COLO829 (cell line): ENCODE measurements at regions not wholly inside any gene's neighbourhood (a gene's known extent, or its start where the extent isn't known, plus 50 kb on each side); places are given as distances from the start of the nearest gene placed in this dataset.

Source experiments
- DNase-seq: peaks from one replicate; pipeline ENCODE4 v3.0.0; 2012; ENCODE audit warnings: low spot score

DNA sequence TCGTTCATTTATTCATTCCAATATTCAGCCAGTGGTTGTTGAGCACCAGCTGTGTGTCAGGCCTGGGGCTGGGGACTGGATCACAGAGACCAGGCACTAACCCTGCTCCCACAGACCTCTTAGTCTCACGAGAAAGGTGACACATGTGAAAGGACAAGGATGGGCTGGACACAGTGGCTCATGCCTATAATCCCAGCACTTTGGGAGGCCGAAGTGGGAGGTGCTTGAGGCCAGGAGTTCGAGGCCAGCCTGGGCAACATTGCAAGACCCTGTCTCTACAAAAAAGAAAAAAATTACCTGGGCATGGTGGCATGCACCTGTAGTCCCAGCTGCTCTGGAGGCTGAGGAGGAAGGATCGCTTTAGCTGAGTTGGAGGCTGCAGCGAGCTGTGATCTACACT is 105.9 kb upstream of the SDK1 start:
- no peak for DNase-seq

DNA sequence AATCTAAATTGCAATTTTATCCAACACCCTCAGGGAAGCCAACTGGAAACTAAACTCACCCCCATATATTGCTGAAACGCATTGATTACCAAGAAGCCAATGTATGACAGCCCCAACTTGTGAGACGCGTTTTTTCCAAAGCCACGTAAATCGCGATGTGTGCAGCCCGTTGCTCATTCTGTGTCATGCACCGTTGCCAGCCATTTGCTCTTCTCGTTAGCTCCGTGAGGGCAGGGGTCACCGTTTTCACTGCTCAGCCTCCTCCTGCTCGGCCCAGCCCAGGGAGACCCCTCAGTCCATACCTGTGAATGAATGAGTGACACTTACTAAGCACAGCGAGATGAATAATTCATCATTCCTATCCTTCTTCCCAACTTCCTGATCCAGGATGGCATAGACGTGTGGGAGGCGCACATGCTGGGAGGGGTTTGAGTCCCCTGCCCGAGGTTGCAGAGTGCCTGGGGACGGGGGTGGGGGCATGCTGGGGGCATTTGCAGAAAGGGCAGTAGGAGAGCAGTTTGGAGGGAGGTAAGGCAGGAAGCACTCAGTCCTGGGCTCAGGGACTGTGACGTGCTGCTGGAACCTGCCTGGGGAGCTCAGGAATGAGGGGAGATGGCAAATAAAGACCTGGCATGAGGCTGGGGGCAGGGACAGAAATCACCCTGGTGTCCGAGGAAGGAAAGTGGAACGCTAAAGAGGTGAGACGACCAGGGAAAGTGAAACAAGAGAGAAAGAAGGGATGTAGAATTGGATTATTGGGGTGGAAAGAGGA is 104.2 kb upstream of the SDK1 start:
- no peak for DNase-seq

- no peak for DNase-seq
Measured at GRCh38 chr7:3197567-3198213, 103.4 kb upstream of the SDK1 start.

DNA sequence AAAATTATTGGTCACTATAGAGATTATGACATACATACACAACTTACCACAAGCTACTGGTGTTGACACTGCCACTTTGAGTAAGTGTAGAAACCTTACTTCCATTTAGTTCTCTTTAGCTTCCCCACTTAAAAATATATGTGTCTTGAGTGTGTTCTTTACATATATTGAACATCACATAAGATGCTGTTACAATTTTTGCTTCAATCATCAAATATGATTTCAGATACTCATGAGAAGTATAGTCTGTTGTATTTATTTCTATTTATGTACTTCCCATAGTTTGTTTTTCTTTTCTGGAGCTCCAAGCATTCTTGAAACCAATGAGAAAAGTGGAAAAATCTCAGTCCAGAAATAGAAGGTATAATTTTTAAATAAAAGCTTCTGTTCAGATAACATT is 102.7 kb upstream of the SDK1 start:
- no peak for DNase-seq

GRCh38 chr7:3200504-3200903 is 100.5 kb upstream of the SDK1 start:
- peak; percentile 46 for DNase-seq

GRCh38 chr7:3201306-3201705 is 99.7 kb upstream of the SDK1 start:
- no peak for DNase-seq

DNA sequence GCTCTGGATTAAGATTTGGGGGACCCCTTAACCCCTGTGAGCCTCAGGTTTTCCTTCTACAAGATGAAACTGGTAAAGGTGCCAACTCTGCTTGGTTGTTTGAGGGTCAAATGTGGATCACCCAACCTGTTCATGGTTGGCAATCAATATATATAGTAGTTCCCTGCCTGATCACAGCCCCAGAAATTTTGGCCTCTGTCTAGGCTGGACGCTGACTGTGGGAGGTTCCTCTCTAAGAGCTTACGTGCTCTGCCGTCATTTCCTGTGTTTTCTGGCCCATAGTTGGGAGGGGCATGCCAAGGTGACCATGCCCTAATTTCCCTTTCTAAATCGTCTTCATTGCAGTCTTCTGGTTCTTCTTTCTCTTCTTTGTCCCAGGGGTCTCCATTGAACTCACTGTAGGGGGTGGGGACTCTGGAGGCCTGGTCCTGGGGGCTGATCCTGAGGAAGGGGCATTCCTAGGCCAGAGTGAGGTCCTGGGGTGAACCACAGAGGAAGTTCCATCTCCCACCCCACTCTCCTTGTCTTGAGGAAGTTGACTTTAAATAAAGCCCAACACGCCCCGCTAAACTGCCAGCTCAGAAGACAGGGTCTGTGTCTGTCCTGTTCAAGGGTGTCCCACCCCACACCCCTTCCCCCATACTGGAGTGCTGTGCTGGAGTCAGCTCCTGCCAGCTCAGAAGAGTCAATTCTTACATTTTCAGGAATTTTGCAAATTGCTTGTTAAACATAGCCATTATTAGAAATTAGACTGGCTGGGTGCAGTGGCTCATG is 98.9 kb upstream of the SDK1 start:
- no peak for DNase-seq

GRCh38 chr7:3204526-3204925 is 96.5 kb upstream of the SDK1 start:
- no peak for DNase-seq

GRCh38 chr7:3206101-3206500 is 95.0 kb upstream of the SDK1 start:
- DNase-seq = no peak

DNA sequence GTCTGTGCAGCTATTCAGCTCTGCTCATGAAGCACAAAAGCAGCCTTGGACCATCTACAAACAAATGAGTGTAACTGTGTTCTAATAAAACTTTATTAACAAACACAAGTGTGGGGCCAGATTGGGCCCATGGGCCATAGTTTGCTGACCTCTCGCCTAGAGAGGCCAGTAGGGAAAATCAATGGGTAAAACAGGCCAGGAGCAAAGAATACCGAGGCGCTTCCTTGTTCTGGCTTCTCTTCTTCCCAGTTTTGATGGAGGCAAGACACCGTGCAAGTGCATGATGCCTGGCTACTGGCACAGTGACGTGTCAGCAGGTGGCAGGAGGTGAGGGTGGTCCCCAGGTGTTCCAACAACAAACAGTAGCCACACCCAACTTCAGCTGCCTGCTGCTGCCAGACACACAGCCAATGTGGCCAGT is 94.3 kb upstream of the SDK1 start:
- DNase-seq = no peak

DNA sequence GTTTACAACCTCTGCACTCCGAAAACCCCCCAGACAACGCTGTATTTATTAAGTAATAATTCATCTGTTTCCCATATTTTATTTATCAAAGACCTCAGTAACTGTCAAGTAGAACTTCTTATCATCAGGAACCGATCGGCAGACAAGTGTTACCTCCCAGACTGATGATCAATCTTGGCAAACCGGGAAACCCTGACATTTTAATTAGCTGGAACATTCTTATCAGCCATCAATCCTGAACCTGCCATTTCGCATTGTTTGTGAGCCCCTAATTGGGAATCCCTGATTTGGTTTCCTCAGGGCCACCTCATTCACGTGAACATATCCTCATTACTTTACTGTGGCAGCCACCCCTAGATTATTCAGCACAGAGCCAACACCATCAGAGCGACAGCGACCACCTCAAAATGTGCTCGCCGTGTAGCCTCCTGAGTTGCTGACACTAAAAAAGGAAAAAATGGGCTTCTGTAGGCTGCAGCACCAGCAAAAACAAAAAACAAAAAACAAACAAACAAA is 93.6 kb upstream of the SDK1 start:
- DNase-seq = no peak

- no peak for DNase-seq
Measured at GRCh38 chr7:3210531-3210930, 90.5 kb upstream of the SDK1 start.

DNA sequence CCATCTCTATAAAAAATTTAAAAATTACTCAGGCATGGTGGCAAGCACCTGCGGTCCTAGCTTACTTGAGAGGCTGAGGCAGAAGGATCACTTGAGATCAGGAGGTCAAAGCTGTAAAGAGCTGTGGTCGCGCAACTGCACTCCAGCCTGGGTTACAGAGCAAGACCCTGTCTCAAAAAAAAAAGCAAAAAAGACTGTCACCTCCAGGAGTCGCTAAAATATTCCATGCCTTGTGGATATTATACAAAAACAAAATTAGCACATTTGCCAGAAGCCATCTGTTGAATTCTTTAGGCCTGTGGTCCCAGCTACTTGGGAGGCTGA is 87.0 kb upstream of the SDK1 start:
- no peak for DNase-seq

GRCh38 chr7:3215624-3216585 is 85.1 kb upstream of the SDK1 start:
- no peak for DNase-seq

DNA sequence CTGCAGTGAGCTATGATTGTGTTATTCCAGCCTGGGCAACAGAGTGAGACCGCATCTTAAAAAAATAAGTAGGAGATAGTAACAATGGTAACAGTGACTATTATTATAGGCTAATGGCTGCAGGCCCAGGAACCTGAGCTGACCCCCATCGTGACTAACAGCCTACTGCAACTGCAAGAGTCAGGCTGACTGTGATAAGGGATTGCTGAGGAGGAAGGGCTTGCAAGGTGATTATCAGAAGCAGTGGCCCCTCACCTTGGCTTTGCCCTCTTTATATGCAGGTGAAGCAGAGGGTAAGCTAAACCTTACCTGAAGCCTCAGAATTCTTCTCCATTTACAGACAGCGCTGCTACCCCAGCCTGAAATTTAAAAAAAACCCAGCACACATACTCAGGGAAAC is 83.9 kb upstream of the SDK1 start:
- no peak for DNase-seq

- no peak for DNase-seq
Measured at GRCh38 chr7:3218411-3219225, 82.4 kb upstream of the SDK1 start.

- DNase-seq = no peak
Measured at GRCh38 chr7:3229904-3230470, 71.1 kb upstream of the SDK1 start.

GRCh38 chr7:3230908-3231307 is 70.1 kb upstream of the SDK1 start:
- DNase-seq = no peak

DNA sequence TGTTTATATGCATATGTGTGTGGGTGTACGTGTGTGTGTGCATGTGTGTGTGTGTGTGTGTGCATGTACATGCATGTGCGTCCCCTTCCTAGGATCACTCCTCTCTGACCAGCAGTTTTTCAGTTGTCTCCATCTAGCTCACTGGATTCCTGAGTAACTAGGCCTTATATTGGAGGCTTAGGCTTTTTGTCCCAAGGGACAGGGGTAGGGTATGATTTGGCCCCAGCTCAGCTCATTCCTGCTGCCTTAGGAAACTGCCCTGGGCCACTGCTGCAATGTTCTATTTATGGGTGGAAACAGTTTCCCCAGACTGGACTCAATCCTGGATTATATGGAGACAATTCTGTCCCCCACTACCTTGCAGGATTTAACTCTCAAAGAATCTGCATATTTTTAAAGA is 68.8 kb upstream of the SDK1 start:
- no peak for DNase-seq

GRCh38 chr7:3233301-3233700 is 67.8 kb upstream of the SDK1 start:
- no peak for DNase-seq

DNA sequence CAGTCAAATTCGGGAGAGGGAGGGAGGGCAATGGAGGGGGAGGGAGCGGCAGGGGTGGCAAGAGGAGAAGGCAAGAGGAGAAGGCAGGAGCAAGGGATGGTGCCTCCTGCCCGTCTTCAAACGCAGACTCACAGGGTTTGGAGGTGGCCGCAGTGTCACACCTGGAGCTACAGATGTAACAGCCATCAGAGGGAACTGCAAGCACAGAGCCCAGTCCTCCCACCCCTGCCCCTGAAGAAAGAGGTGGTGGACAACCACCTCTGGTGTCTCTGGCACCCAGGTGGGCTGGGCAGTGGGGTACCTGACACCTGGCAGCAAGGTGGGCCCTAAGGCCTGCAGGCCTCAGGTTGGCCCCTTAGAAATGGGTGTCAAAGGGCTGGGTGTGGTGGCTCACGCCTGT is 67.0 kb upstream of the SDK1 start:
- no peak for DNase-seq
